RWPE2 (cell line): ENCODE measurements at regions not wholly inside any gene's neighbourhood (a gene's known extent, or its start where the extent isn't known, plus 50 kb on each side); places are given as distances from the start of the nearest gene placed in this dataset.

Experiments
- ATAC-seq: fragments of 200-7000 bp; cut with Tn5 transposase; 3 replicates; pipeline ENCODE4 v1.9.1; 2021; ENCODE audit warnings: low read depth
- DNase-seq: peaks from one replicate; pipeline ENCODE4 v3.0.0-alpha.2; 2020; ENCODE audit warnings: low spot score
- H3K27ac ChIP-seq: fragments of 450-650 bp; 2 replicates; pipeline ENCODE4 v1.5.1; 2017; ENCODE audit warnings: mild to moderate bottlenecking; ENCODE audit not compliant: poor library complexity, severe bottlenecking
- H3K27me3 ChIP-seq: fragments of 250-450 bp; sonication (Bioruptor Pico); 2 replicates; pipeline ENCODE4 v1.5.1; 2021; ENCODE audit warnings: mild to moderate bottlenecking, moderate library complexity; ENCODE audit not compliant: insufficient read depth, poor library complexity, severe bottlenecking
- H3K36me3 ChIP-seq: fragments of 250-450 bp; sonication (Bioruptor Pico); 2 replicates; pipeline ENCODE4 v1.5.1; 2020; ENCODE audit warnings: low read depth, mild to moderate bottlenecking, moderate library complexity
- H3K4me1 ChIP-seq: fragments of 250-450 bp; sonication (Bioruptor Pico); 2 replicates; pipeline ENCODE4 v1.5.1; 2021; ENCODE audit warnings: mild to moderate bottlenecking, moderate library complexity; ENCODE audit not compliant: insufficient read depth, poor library complexity, severe bottlenecking
- H3K4me3 ChIP-seq: fragments of 250-450 bp; sonication (Bioruptor Pico); 2 replicates; pipeline ENCODE4 v1.5.1; 2021; ENCODE audit warnings: mild to moderate bottlenecking, moderate library complexity; ENCODE audit not compliant: severe bottlenecking
- H3K9me3 ChIP-seq: fragments of 250-450 bp; sonication (Bioruptor Pico); 2 replicates; pipeline ENCODE4 v1.5.1; 2021; ENCODE audit warnings: mild to moderate bottlenecking, moderate library complexity; ENCODE audit not compliant: severe bottlenecking
- CTCF ChIP-seq: fragments of 450-650 bp; IDR thresholded peaks from one replicate; pipeline ENCODE4 v1.5.1; 2017; ENCODE audit warnings: mild to moderate bottlenecking, moderate library complexity; ENCODE audit not compliant: poor library complexity, severe bottlenecking

DNA sequence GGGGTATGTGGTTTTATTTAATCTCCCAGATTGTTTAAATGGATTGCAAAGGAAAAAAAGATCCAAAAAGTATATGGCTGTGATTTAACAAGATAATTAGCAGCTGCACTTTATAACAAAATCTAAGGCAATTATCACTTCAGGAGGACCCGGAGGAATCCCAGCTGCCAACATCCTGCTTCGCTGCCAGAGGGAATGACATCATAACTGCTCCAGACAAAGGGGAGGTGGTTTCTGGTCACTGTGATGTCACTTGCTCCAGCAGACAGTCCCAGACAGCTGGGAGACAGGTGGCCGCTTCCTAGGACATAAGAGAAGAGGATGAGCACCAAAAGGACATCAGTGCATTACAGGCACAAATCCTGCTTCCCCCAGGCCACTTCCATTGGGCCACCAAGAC is 371.0 kb downstream of the BCOR start:
- Histone ChIP-seq H3K27me3 (no peaks in the 10 kb centered on the region), H3K4me3 (no peak overlapping the region), H3K27ac (no peak overlapping the region), H3K9me3 (no peaks in the 10 kb centered on the region), H3K4me1 (no peaks in the 10 kb centered on the region), H3K36me3 (no peaks in the 10 kb centered on the region)
- no peak for TF ChIP-seq CTCF
- ATAC-seq (no peak), DNase-seq (no peak)

- no peaks in the 10 kb centered on the region for H3K9me3 ChIP-seq
- H3K27ac ChIP-seq: no peak overlapping the region
- no peak for ATAC-seq
These were observed 369.7 kb downstream of the BCOR start for GRCh38 chrX:39728025-39728424.

DNA sequence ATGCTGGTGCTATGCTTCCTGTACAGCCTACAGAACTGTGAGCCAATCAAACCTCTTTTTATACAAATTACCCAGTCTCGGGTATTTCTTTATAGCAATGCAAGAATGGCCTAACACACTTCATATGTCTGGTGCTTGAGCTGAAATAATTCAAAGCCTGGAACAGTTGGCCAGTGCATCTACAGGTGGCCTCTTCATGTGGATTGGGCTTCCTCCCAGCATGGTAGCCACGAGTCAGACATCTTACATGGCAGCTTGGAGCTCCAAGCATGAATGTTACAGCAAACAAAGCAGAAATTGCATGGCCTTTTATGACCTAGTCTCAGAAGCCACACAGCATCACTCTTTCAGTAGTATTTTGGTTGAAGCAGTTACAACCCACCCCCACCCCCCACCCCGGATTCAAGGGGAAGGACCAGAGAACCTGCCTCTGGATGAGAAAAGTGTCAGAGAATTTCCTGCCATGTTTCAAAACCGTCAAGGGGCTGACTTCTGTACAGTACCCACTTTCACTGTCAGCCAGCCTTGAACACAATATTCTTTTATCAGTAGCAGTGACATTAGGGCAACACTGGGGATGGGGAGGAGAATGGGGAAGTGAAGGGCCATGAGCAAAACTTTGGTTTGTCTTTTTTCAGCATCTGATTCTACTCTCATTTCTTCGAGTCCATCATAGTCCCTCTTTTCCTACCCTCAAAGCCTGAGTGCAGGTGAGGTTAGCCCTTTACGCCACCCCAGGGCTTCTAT is 368.7 kb downstream of the BCOR start:
- H3K27ac ChIP-seq: no peak overlapping the region
- no peaks in the 10 kb centered on the region for H3K27me3 ChIP-seq
- no peak for DNase-seq
- no peaks in the 10 kb centered on the region for H3K4me1 ChIP-seq
- ATAC-seq: no peak
- no peak for TF ChIP-seq CTCF
- H3K36me3 ChIP-seq: no peaks in the 10 kb centered on the region
- H3K9me3 ChIP-seq: no peaks in the 10 kb centered on the region
- H3K4me3 ChIP-seq: no peak overlapping the region

More at GRCh38 chrX:39728025-39728424, 369.7 kb downstream of the BCOR start:
- Histone ChIP-seq H3K4me3 (no peak overlapping the region), H3K36me3 (no peaks in the 10 kb centered on the region), H3K4me1 (no peaks in the 10 kb centered on the region), H3K27me3 (no peaks in the 10 kb centered on the region)
- no peak for TF ChIP-seq CTCF
- DNase-seq: no peak

- DNase-seq: no peak
- no peak for TF ChIP-seq CTCF
- no peaks in the 10 kb centered on the region for H3K9me3 ChIP-seq
- H3K4me1 ChIP-seq: no peaks in the 10 kb centered on the region
- no peaks in the 10 kb centered on the region for H3K27me3 ChIP-seq
- no peak overlapping the region for H3K27ac ChIP-seq
- ATAC-seq: no peak
- H3K36me3 ChIP-seq: no peaks in the 10 kb centered on the region
- no peak overlapping the region for H3K4me3 ChIP-seq
These were observed 367.6 kb downstream of the BCOR start for GRCh38 chrX:39729981-39730661.
